HEK293 (cell line): ENCODE measurements at regions not wholly inside any gene's neighbourhood (a gene's known extent, or its start where the extent isn't known, plus 50 kb on each side); places are given as distances from the start of the nearest gene placed in this dataset.
"Not testable (repeated sequence)": the region's sequence is repeated elsewhere in the genome, so short reads cannot be mapped to it uniquely, and the experiment has no call there.

Experiments
- KLF10 ChIP-seq: fragments of 450-650 bp; IDR thresholded peaks from 2 replicates; pipeline ENCODE4 v1.5.1; 2018; ENCODE audit warnings: missing biosample characterization, mild to moderate bottlenecking, missing genetic modification characterization
- OSR2 ChIP-seq: fragments of 450-650 bp; formaldehyde crosslinking; IDR thresholded peaks from 2 replicates; pipeline ENCODE4 v1.5.1; 2016; ENCODE audit warnings: missing biosample characterization, missing genetic modification characterization
- ZBTB8A ChIP-seq: fragments of 450-650 bp; formaldehyde crosslinking; IDR thresholded peaks from 2 replicates; pipeline ENCODE4 v1.5.1; 2016; ENCODE audit warnings: missing biosample characterization, missing genetic modification characterization
- ZFHX2 ChIP-seq: fragments of 450-650 bp; formaldehyde crosslinking; conservative IDR thresholded peaks from 2 replicates; pipeline ENCODE4 v1.5.1; 2016; ENCODE audit warnings: missing biosample characterization, missing genetic modification characterization
- ZIC2 ChIP-seq: fragments of 450-650 bp; formaldehyde crosslinking; IDR thresholded peaks from 2 replicates; pipeline ENCODE4 v1.5.1; 2016; ENCODE audit warnings: missing biosample characterization, missing genetic modification characterization
- ZNF140 ChIP-seq: fragments of 450-650 bp; formaldehyde crosslinking; IDR thresholded peaks from 2 replicates; pipeline ENCODE4 v1.5.1; 2016; ENCODE audit warnings: missing biosample characterization, missing genetic modification characterization
- ZNF169 ChIP-seq: fragments of 450-650 bp; formaldehyde crosslinking; IDR thresholded peaks from 2 replicates; pipeline ENCODE4 v1.5.1; 2016; ENCODE audit warnings: missing biosample characterization, missing genetic modification characterization
- ZNF548 ChIP-seq: fragments of 450-650 bp; formaldehyde crosslinking; IDR thresholded peaks from 2 replicates; pipeline ENCODE4 v1.5.1; 2016; ENCODE audit warnings: missing biosample characterization, missing genetic modification characterization
- TF ChIP-seq, protein P1 (sequence below): fragments of 450-650 bp; formaldehyde crosslinking; IDR thresholded peaks from 2 replicates; pipeline ENCODE4 v1.5.1; 2016; ENCODE audit warnings: missing biosample characterization, missing genetic modification characterization
- TF ChIP-seq, protein P2 (sequence below): fragments of 450-650 bp; formaldehyde crosslinking; IDR thresholded peaks from 2 replicates; pipeline ENCODE4 v1.5.1; 2016; ENCODE audit warnings: missing biosample characterization, missing genetic modification characterization
- TF ChIP-seq, protein P3 (sequence below): fragments of 450-650 bp; IDR thresholded peaks from 2 replicates; pipeline ENCODE4 v1.5.1; 2018; ENCODE audit warnings: missing biosample characterization, missing genetic modification characterization

DNA sequence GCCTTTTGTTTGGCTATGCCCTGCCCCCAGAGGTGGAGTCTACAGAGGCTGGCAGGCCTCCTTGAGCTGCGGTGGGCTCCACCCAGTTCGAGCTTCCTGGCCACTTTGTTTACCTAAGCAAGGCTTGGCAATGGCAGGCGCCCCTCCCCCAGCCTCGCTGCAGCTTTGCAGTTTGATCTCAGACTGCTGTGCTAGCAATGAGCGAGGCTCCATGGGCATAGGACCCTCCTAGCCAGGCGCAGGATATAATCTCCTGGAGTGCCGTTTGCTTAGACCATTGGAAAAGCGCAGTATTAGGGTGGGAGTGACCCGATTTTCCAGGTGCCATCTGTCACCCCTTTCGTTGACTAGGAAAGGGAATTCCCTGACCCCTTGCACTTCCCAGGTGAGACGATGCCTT, 219.6 kb upstream of the IL1RAPL1 start:
- TF ChIP-seq, protein P1, sequence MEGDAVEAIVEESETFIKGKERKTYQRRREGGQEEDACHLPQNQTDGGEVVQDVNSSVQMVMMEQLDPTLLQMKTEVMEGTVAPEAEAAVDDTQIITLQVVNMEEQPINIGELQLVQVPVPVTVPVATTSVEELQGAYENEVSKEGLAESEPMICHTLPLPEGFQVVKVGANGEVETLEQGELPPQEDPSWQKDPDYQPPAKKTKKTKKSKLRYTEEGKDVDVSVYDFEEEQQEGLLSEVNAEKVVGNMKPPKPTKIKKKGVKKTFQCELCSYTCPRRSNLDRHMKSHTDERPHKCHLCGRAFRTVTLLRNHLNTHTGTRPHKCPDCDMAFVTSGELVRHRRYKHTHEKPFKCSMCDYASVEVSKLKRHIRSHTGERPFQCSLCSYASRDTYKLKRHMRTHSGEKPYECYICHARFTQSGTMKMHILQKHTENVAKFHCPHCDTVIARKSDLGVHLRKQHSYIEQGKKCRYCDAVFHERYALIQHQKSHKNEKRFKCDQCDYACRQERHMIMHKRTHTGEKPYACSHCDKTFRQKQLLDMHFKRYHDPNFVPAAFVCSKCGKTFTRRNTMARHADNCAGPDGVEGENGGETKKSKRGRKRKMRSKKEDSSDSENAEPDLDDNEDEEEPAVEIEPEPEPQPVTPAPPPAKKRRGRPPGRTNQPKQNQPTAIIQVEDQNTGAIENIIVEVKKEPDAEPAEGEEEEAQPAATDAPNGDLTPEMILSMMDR (tag by site-specific recombination), result not testable (repeated sequence)
- TF ChIP-seq, protein P2, sequence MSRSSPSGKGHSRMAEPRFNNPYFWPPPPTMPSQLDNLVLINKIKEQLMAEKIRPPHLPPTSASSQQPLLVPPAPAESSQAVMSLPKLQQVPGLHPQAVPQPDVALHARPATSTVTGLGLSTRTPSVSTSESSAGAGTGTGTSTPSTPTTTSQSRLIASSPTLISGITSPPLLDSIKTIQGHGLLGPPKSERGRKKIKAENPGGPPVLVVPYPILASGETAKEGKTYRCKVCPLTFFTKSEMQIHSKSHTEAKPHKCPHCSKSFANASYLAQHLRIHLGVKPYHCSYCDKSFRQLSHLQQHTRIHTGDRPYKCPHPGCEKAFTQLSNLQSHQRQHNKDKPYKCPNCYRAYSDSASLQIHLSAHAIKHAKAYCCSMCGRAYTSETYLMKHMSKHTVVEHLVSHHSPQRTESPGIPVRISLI, result not testable (repeated sequence)
- not testable (repeated sequence) for TF ChIP-seq ZFHX2, KLF10, OSR2, ZNF169, ZBTB8A, ZNF548, ZNF140, ZIC2 (tag by site-specific recombination)
- TF ChIP-seq, protein P3, sequence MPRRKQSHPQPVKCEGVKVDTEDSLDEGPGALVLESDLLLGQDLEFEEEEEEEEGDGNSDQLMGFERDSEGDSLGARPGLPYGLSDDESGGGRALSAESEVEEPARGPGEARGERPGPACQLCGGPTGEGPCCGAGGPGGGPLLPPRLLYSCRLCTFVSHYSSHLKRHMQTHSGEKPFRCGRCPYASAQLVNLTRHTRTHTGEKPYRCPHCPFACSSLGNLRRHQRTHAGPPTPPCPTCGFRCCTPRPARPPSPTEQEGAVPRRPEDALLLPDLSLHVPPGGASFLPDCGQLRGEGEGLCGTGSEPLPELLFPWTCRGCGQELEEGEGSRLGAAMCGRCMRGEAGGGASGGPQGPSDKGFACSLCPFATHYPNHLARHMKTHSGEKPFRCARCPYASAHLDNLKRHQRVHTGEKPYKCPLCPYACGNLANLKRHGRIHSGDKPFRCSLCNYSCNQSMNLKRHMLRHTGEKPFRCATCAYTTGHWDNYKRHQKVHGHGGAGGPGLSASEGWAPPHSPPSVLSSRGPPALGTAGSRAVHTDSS (tag by site-specific recombination), result not testable (repeated sequence)
